NCI-H510A treated with DMSO at 0.1 percent for 48 hours (cell line): ENCODE measurements at regions not wholly inside any gene's neighbourhood (a gene's known extent, or its start where the extent isn't known, plus 50 kb on each side); places are given as distances from the start of the nearest gene placed in this dataset.

Source experiments
- DNase-seq: peaks from one replicate; lab custom pipeline; 2025; lab: John Stamatoyannopoulos, UW

DNA sequence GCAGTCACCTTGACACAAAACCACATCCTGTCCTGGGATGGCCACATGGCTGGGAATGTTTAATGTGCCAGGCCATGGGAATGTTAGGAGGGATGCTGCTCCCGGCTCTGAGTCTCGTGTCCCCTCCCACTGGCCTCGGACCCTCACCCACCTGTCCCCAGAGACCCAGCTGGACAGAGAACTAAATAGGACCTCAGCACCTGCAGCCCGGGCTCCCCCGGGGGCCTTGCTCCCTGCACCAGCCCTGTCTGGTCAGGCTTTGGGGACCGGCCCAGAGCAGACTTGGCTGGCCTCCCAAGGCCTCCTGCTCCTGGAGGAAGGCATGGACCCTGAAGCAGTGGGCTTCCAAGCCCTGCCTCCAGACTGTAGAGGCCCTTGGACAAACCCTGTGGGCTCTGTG is 100.0 kb upstream of the IQSEC1 start:
- no peak for DNase-seq

DNA sequence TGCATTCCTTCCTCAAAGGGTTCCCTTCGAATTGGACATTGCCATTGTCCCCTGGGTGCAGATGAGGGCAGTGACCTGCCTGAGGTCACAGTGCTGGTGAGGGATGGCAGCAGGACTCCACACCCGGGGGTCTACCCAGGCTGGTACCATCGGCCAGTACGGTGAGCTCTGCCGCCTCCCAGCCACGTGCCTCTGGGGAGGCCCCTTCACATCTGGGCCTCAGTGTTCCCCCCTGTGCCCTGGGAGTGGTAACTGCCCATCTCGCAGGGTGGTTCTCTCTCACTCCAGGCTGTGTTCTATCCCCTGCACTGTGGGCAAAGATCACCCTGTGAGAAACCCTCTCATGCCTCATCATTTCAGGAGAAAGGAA is 99.4 kb upstream of the IQSEC1 start:
- no peak for DNase-seq

DNA sequence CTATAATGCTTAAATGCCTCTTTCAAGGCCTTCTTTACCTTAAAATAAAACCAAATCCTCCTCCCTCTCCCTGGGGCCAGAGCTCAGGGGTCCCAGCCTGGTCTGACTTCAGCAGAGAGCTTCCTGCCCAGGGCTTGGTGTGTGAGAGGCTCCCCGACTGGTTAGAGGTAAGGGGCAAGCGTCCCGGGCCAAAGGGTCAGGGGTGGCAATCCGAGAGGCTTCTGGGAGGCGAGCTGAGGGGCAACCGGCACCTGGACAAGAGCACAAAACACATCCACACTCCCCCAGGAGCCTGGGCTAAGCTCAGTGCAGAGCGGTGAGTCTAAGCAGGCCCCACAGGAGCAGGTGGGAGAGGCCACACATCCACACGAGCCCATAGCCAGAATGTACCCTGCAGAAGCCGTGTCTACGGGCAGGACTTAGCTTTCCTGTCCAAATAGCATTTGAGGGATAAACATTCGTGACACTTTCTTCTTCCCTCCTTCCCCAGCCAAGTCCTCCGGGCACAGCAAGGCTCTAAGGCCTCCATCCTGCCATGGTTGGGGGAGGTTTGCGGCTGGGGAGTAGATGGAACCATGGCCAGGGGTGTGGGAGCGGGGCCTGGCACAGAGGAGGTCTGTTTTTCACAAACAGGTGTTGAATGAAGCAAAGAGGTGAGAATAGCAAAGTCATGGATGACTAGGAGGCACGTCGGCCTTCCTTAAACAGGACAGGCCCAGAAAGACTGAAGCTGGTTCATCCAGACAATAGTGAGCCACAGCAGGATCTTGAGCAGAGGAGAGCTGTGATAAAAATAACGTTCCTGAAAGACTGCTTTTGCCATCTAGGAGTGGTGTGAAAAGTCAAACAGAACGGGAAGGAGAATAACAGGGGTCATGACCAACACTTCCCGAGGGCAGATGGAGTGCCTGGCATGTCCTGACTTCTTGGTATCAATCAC is 98.7 kb upstream of the IQSEC1 start:
- no peak for DNase-seq

GRCh38 chr3:13170317-13170716 is 97.1 kb upstream of the IQSEC1 start:
- DNase-seq: no peak

DNA sequence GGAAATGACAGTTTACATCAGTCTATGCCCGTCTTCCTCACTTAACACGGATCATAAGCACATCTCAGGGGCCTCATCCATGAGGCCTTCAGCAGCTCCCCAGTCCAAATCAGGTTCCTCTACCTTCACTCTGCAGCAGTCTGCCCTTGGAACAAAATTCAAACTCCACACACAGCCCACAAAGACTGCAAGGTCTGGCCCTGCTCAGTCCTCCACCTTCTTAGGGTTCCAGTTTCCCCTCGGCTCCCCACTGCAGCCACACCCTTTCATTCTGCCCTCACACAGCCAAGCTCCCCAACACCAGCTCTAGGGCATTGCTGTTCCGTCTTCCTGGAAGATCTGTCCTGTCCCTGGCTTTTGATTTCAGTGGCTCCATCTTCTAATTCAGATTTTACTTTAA is 95.2 kb upstream of the IQSEC1 start:
- no peak for DNase-seq

DNA sequence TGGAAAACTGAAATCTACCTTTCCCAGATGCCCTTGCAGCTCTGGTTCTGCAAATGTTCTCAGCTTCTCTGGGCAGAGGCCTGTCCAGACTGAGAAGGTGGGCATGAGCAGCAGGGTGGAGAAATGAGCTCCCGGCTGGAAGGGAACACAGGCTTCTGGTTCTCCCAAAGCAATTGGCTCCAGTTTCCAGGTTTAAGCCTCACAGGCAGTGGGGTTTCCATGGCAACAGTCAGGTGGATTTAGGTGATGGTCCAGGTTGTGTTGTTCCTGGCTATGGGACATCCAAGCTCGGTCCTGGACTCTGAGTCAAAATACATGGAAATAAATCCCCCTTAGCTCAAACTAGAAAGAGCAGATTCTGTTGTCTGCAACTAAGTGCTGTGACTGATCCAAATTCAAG is 94.6 kb upstream of the IQSEC1 start:
- no peak for DNase-seq

- no peak for DNase-seq
These were observed 94.0 kb upstream of the IQSEC1 start for GRCh38 chr3:13167064-13167743.

DNA sequence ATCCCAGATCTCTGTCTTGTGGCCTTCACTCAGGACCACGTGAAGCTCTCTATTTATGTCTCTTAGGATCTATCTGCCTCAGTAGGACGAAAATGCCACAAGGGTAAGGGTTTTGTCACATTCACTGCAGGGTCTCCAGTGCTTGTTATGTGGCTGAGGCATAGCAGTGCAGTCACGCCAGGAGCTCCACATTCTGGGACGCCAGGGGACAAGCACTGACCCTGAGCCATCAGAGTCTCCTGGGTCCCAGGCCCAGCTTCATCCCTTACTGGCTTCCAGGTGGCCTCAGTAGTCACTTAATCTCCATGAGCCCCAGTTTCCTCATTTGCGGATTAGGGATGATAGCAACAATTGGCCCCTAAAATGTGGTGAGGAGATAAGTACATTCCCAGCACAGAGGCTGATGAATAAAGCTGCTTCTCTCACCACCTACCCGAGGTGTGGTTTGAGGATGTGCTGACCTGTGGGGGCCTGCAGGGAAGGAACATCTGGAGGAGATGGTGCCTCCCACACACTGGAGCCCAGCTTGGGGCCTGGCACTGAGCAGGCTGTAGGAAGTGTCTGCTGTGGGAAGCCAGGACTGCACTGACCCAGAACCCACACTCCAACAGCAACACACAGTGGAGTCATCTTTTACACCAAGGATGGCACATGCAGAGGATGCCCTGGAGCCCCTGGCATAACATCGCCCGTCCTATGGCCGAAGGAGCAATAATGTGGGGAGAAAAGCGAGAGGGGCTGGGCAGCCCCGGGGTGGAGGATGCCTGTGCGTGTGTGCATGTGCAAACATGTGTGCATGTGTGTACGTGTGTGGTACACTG is 93.2 kb upstream of the IQSEC1 start:
- no peak for DNase-seq

DNA sequence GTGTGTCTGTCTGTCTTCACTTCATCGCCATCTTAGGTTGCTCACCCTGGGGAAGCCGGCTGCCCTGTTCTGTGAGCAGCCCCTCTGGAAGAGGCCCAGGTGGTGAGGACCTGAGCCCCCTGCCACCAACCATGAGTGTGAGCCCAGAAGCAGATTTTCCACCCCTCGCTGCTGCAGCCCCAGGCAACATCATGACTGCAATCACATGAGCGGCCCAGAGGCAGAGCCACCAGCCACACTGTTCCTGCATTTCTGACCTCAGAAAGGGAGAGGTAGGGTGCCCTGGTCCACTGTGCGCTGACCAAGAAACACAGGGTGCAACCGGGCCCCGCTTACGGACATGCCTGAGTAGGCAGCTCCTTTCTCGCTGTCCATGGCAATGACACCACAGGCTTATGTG is 92.3 kb upstream of the IQSEC1 start:
- no peak for DNase-seq

DNA sequence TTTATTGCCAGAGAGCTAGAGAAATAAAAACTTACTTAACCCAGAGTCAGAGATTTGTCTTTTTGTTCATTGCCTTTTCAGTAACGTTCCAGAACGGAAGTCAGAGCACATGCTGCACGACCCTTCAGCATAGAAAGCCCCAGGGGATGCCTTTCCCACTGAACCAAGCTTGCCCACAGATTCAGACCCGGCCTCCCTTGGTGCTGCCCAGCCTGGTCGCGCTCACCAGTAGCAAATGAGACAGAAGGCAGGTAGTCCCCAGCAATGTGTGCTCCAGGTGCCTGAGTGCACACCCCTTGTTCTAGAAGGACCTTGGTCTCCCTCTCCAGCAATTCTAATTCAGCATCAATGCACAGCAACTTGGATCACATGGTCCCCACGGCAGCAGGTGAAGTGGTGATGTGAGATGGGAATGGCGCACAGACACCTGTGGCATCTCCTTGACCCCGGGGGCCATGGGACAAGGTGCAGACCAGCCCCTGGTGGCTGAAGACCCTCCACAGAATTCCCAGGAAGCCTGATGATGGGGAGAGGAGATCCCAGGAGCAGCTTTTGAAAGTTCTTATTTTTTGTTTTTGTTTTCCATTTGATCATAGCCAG is 91.8 kb upstream of the IQSEC1 start:
- DNase-seq: no peak

DNA sequence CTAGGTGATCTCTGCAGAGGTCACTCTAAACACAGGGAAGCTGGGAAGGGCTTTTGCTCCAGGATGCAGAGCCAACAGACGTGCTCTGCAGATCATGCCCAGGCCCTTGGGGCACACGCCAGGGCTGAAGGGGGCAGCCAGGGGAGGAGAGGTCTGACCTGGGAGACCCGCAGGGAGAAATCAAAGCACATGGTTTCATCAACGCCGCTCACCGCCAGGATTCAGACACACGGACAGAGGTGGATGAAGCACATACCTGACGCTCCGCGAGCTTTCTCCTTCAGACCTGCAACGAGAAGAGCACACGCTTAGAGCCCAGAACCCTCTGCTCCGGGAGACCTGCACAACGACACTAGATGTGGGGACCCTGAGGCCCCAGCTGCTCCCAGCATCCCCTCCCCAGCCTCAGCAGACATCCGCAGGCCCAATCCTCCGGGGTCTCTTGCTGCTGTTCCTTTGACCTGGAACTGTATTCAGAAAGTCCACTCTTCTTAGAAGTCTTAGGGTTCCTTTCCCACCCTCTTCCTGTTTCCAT is 90.7 kb upstream of the IQSEC1 start:
- no peak for DNase-seq

- DNase-seq: no peak
These were observed 89.5 kb upstream of the IQSEC1 start for GRCh38 chr3:13162549-13163320.

GRCh38 chr3:13161771-13162535 is 88.7 kb upstream of the IQSEC1 start:
- DNase-seq: no peak

DNA sequence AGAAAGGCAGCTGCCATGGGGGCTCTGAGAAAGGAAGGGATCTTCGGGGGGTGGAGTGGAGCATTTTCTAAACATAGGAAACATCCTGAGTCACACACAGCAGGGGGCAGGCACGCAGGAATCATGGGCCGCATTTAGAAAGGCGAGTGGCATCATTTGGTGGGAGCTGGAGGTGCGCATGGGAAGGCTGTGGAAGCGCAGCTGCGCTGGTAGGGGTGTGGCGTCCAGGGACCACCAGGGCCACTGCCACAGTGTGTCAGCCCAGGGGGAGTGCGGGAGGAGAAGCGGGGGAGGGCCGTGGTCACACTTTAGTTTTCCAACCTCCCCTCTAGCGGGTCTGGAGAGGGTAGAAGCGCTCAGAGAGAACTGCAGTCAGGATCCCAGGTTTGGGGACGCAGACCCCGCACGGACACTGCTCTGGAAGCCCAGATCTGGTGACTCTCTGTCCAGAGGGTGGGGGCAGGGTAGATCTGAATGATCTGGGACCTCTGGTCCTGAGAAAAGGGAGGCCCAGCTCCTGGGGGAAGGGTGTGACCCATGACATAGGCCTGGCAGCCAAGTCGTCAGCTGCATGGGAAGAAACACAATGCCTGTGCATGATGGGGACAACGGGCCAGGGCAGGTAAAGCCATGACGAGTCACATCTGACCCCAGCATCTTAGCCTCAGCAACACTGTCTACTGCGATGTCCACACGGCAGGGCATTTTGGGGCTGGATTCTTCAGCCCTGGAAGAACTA is 88.0 kb upstream of the IQSEC1 start:
- DNase-seq: no peak

- DNase-seq: no peak
These were observed 87.4 kb upstream of the IQSEC1 start for GRCh38 chr3:13160619-13161018.

GRCh38 chr3:13159890-13160289 is 86.7 kb upstream of the IQSEC1 start:
- no peak for DNase-seq

DNA sequence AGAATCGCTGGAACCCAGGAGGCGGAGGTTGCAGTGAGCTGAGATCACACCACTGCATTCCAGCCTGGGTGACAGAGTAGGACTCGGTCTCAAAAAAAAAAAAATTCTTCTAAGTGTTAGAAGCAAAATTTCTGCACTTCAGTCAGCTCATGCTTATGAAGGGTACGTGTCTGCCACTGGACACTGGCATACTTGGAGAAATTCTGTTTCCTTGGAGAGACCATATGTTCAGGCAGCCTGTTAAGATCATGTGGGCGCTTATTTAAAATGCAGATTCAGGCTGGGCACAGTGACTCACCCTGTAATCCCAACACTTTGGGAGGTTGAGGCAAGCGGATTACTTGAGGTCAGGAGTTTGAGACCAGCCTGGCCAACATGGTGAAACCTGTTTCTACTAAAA is 85.6 kb upstream of the IQSEC1 start:
- no peak for DNase-seq

- DNase-seq: no peak
These were observed 85.2 kb upstream of the IQSEC1 start for GRCh38 chr3:13158408-13158807.

DNA sequence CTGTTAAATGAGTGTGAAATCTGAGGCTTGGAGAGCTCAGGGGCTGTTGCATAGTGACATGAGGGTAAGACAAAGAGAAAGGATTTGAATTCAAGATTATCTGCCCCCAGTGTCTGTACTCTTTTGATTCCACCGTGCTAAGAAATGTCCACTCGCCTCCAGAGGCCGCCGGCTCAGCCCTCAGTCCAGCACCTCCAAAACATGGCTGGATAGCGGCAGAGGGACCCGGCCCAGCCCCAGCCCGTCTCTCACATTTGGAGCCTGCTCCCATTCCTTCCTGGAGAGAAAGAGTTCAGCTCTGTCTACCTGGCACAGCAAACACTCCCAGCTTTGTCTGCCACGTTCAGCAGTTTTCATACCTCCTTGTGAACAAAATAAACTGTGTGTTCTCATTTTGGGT is 84.8 kb upstream of the IQSEC1 start:
- DNase-seq: no peak
